AG09309 (cell line): ENCODE measurements at regions not wholly inside any gene's neighbourhood (a gene's known extent, or its start where the extent isn't known, plus 50 kb on each side); places are given as distances from the start of the nearest gene placed in this dataset.

ENCODE experiments used
- DNase-seq: peaks from one replicate; pipeline ENCODE4 v3.0.0-alpha.2; 2010; ENCODE audit warnings: low read depth
- H3K4me3 ChIP-seq: 2 replicates; pipeline ENCODE4 v1.5.1; 2011; ENCODE audit warnings: mild to moderate bottlenecking, low read depth, low read length, moderate library complexity; ENCODE audit not compliant: control insufficient read depth
- CTCF ChIP-seq: IDR thresholded peaks from 2 replicates; pipeline ENCODE4 v1.5.1; 2011; ENCODE audit warnings: mild to moderate bottlenecking, low read depth, low read length, inconsistent platforms; ENCODE audit not compliant: insufficient read depth, control insufficient read depth; ENCODE audit errors: missing control alignments

- no peak overlapping the region for H3K4me3 ChIP-seq
- TF ChIP-seq CTCF: no peak
- no peak for DNase-seq
These were observed 59.0 kb upstream of the ZNF726 start for GRCh38 chr19:23855676-23856075.

GRCh38 chr19:23851966-23852365, 62.7 kb upstream of the ZNF726 start:
- H3K4me3 ChIP-seq: no peak overlapping the region
- TF ChIP-seq CTCF: no peak
- DNase-seq: no peak

- TF ChIP-seq CTCF: no peak
- no peak overlapping the region for H3K4me3 ChIP-seq
- DNase-seq: no peak
These were observed 74.1 kb upstream of the ZNF681 start for GRCh38 chr19:23832717-23833327.

GRCh38 chr19:23823952-23824389, 65.3 kb upstream of the ZNF681 start:
- DNase-seq: no peak
- no peak for TF ChIP-seq CTCF
- H3K4me3 ChIP-seq: no peak overlapping the region

GRCh38 chr19:23822735-23823134, 64.0 kb upstream of the ZNF681 start:
- no peak for TF ChIP-seq CTCF
- DNase-seq: no peak
- no peak overlapping the region for H3K4me3 ChIP-seq

- no peak overlapping the region for H3K4me3 ChIP-seq
- TF ChIP-seq CTCF: peak; percentile 41
- no peak for DNase-seq
These were observed 58.8 kb upstream of the ZNF681 start for GRCh38 chr19:23817519-23817918.

GRCh38 chr19:23810496-23810895, 51.8 kb upstream of the ZNF681 start:
- no peak for TF ChIP-seq CTCF
- no peak overlapping the region for H3K4me3 ChIP-seq
- no peak for DNase-seq
